HepG2 (cell line): ENCODE measurements at regions not wholly inside any gene's neighbourhood (a gene's known extent, or its start where the extent isn't known, plus 50 kb on each side); places are given as distances from the start of the nearest gene placed in this dataset.

Experiments
- ASH2L ChIP-seq: fragments of 300-600, 200-600 bp; sonication (generic); IDR thresholded peaks from 2 replicates; pipeline ENCODE4 v1.7.0; 2017; ENCODE audit warnings: low read depth, mild to moderate bottlenecking, moderate library complexity, mixed read lengths, low read length; ENCODE audit not compliant: insufficient read length
- ATF3 ChIP-seq: sonication (generic); formaldehyde crosslinking; IDR thresholded peaks from 2 replicates; pipeline ENCODE4 v1.4.0; 2020; ENCODE audit warnings: missing genetic modification reagents
- DPF2 ChIP-seq: sonication (generic); formaldehyde crosslinking; IDR thresholded peaks from 2 replicates; pipeline ENCODE4 v1.4.0; 2020; ENCODE audit warnings: mild to moderate bottlenecking, low read depth, missing genetic modification reagents, borderline replicate concordance
- KDM4B ChIP-seq: sonication (generic); formaldehyde crosslinking; IDR thresholded peaks from 2 replicates; pipeline ENCODE4 v1.4.0; 2020; ENCODE audit warnings: missing genetic modification reagents
- KDM5B ChIP-seq: sonication (generic); formaldehyde crosslinking; IDR thresholded peaks from 2 replicates; pipeline ENCODE4 v1.4.0; 2020; ENCODE audit warnings: missing genetic modification reagents, mild to moderate bottlenecking, borderline replicate concordance
- MAF1 ChIP-seq: sonication (generic); formaldehyde crosslinking; IDR thresholded peaks from 2 replicates; pipeline ENCODE4 v1.5.0; 2020; ENCODE audit warnings: missing genetic modification reagents, borderline replicate concordance
- MAFF ChIP-seq: IDR thresholded peaks from 2 replicates; pipeline ENCODE4 v1.6.1; 2011; ENCODE audit warnings: low read depth, low read length, improper control_type of control experiment
- MED13 ChIP-seq: sonication (generic); formaldehyde crosslinking; IDR thresholded peaks from 2 replicates; pipeline ENCODE4 v1.5.0; 2020; ENCODE audit warnings: missing genetic modification reagents
- NFE2 ChIP-seq: sonication (generic); formaldehyde crosslinking; IDR thresholded peaks from 2 replicates; pipeline ENCODE4 v1.4.0; 2020; ENCODE audit warnings: missing genetic modification reagents
- NFKB2 ChIP-seq: sonication (generic); formaldehyde crosslinking; IDR thresholded peaks from 2 replicates; pipeline ENCODE4 v1.4.0; 2020; ENCODE audit warnings: missing genetic modification reagents, borderline replicate concordance
- PAF1 ChIP-seq: IDR thresholded peaks from 2 replicates; pipeline ENCODE4 v1.6.1; 2016; ENCODE audit warnings: missing genetic modification reagents, missing compliant biosample characterization
- PRMT3 ChIP-seq: sonication (generic); formaldehyde crosslinking; IDR thresholded peaks from 2 replicates; pipeline ENCODE4 v1.8.1; 2022; ENCODE audit warnings: low read depth, mild to moderate bottlenecking, moderate library complexity, missing genetic modification reagents, borderline replicate concordance
- SNAPC5 ChIP-seq: sonication (generic); formaldehyde crosslinking; IDR thresholded peaks from 2 replicates; pipeline ENCODE4 v1.8.1; 2023; ENCODE audit warnings: mild to moderate bottlenecking, missing genetic modification reagents, borderline replicate concordance
- SRSF4 ChIP-seq: fragments of 200-400 bp; formaldehyde crosslinking; IDR thresholded peaks from one replicate; pipeline ENCODE4 v1.6.1; 2018; ENCODE audit warnings: mild to moderate bottlenecking, low read depth, low read length, moderate library complexity; ENCODE audit not compliant: poor library complexity, severe bottlenecking
- SRY ChIP-seq: sonication (generic); formaldehyde crosslinking; IDR thresholded peaks from 2 replicates; pipeline ENCODE4 v1.8.0; 2022; ENCODE audit warnings: mild to moderate bottlenecking, missing genetic modification reagents
- THAP9 ChIP-seq: sonication (generic); formaldehyde crosslinking; IDR thresholded peaks from 2 replicates; pipeline ENCODE4; 2020; ENCODE audit warnings: missing genetic modification reagents, mild to moderate bottlenecking, borderline replicate concordance
- ZBTB3 ChIP-seq: sonication (generic); formaldehyde crosslinking; IDR thresholded peaks from 2 replicates; pipeline ENCODE4 v1.4.0; 2020; ENCODE audit warnings: low read depth, mild to moderate bottlenecking, moderate library complexity, missing genetic modification reagents, borderline replicate concordance
- ZBTB42 ChIP-seq: sonication (generic); formaldehyde crosslinking; IDR thresholded peaks from 2 replicates; pipeline ENCODE4 v1.5.0; 2020; ENCODE audit warnings: mild to moderate bottlenecking, missing genetic modification reagents
- ZNF503 ChIP-seq: sonication (generic); formaldehyde crosslinking; IDR thresholded peaks from 2 replicates; pipeline ENCODE4 v1.4.0; 2020; ENCODE audit warnings: missing genetic modification reagents
- ZNF563 ChIP-seq: sonication (generic); formaldehyde crosslinking; IDR thresholded peaks from 2 replicates; pipeline ENCODE4 v1.8.0; 2022; ENCODE audit warnings: mild to moderate bottlenecking, moderate library complexity, missing genetic modification reagents
- ZNF572 ChIP-seq: sonication (generic); formaldehyde crosslinking; IDR thresholded peaks from 2 replicates; pipeline ENCODE4 v1.5.1; 2020; ENCODE audit warnings: mild to moderate bottlenecking, missing genetic modification reagents
- ZNF580 ChIP-seq: IDR thresholded peaks from 2 replicates; pipeline ENCODE4 v1.6.1; 2016; ENCODE audit warnings: low read depth, borderline replicate concordance
- ZNF614 ChIP-seq: IDR thresholded peaks from 2 replicates; pipeline ENCODE4 v1.6.1; 2018; ENCODE audit warnings: missing biosample characterization, missing genetic modification reagents, inconsistent platforms, borderline replicate concordance
- ZNF652 ChIP-seq: IDR thresholded peaks from 2 replicates; pipeline ENCODE4 v1.6.1; 2016; ENCODE audit warnings: low read depth, borderline replicate concordance
- ZNF724P ChIP-seq: sonication (generic); formaldehyde crosslinking; IDR thresholded peaks from 2 replicates; pipeline ENCODE4 v1.8.0; 2022; ENCODE audit warnings: missing genetic modification reagents, borderline replicate concordance
- ZSCAN9 ChIP-seq: IDR thresholded peaks from 2 replicates; pipeline ENCODE4 v1.6.1; 2016; ENCODE audit warnings: borderline replicate concordance

- TF ChIP-seq SNAPC5 (CRISPR knock-in tag) (no peak), THAP9 (CRISPR knock-in tag) (no peak), NFE2 (CRISPR knock-in tag) (no peak), PRMT3 (CRISPR knock-in tag) (no peak), SRY (CRISPR knock-in tag) (no peak), ZNF563 (CRISPR knock-in tag) (no peak), ZNF724P (CRISPR knock-in tag) (no peak), NFKB2 (CRISPR knock-in tag) (no peak), MAF1 (CRISPR knock-in tag) (no peak), DPF2 (CRISPR knock-in tag) (no peak), MAFF (no peak), ZSCAN9 (no peak), KDM5B (CRISPR knock-in tag) (no peak), ZNF503 (CRISPR knock-in tag) (no peak), PAF1 (CRISPR knock-in tag) (no peak), ZNF652 (CRISPR knock-in tag) (peak; percentile 49; the same call in 1 of the 2 replicates), ZNF580 (0 out of 2 replicates have a peak, but pooled peaks have one; percentile 28), ZBTB3 (CRISPR knock-in tag) (no peak), ZBTB42 (CRISPR knock-in tag) (no peak), ZNF614 (CRISPR knock-in tag) (no peak), ATF3 (CRISPR knock-in tag) (no peak), KDM4B (CRISPR knock-in tag) (no peak), ZNF572 (no peak), MED13 (no peak), SRSF4 (no peak), ASH2L (peak; percentile 11)
Observed at GRCh38 chr5:96115147-96115807, 153.6 kb upstream of the ELL2 start (continued).
